BE2C (cell line): ENCODE measurements at regions not wholly inside any gene's neighbourhood (a gene's known extent, or its start where the extent isn't known, plus 50 kb on each side); places are given as distances from the start of the nearest gene placed in this dataset.

Experiments
- DNase-seq: peaks from one replicate; pipeline ENCODE4 v3.0.0-alpha.2; 2020
- H3K27me3 ChIP-seq: fragments of 250-450 bp; sonication (Bioruptor Pico); 2 replicates; pipeline ENCODE4 v1.5.1; 2020; ENCODE audit warnings: mild to moderate bottlenecking
- H3K36me3 ChIP-seq: fragments of 250-450 bp; sonication (Bioruptor Pico); 2 replicates; pipeline ENCODE4 v1.5.1; 2020; ENCODE audit warnings: mild to moderate bottlenecking
- H3K4me1 ChIP-seq: fragments of 250-450 bp; sonication (Bioruptor Pico); 2 replicates; pipeline ENCODE4 v1.5.1; 2020
- H3K4me3 ChIP-seq: 2 replicates; pipeline ENCODE4 v1.5.1; 2011; ENCODE audit warnings: low read depth, low read length
- H3K9me3 ChIP-seq: fragments of 250-450 bp; sonication (Bioruptor Pico); 2 replicates; pipeline ENCODE4 v1.5.1; 2020
- TF ChIP-seq, protein P1 (sequence below): IDR thresholded peaks from 2 replicates; pipeline ENCODE4 v1.5.1; 2012; ENCODE audit warnings: mild to moderate bottlenecking, low read depth, low read length

- Histone ChIP-seq H3K4me1 (no peaks in the 10 kb centered on the region), H3K4me3 (no peak overlapping the region), H3K9me3 (no peaks in the 10 kb centered on the region), H3K27me3 (no peaks in the 10 kb centered on the region), H3K36me3 (no peaks in the 10 kb centered on the region)
- TF ChIP-seq, protein P1, sequence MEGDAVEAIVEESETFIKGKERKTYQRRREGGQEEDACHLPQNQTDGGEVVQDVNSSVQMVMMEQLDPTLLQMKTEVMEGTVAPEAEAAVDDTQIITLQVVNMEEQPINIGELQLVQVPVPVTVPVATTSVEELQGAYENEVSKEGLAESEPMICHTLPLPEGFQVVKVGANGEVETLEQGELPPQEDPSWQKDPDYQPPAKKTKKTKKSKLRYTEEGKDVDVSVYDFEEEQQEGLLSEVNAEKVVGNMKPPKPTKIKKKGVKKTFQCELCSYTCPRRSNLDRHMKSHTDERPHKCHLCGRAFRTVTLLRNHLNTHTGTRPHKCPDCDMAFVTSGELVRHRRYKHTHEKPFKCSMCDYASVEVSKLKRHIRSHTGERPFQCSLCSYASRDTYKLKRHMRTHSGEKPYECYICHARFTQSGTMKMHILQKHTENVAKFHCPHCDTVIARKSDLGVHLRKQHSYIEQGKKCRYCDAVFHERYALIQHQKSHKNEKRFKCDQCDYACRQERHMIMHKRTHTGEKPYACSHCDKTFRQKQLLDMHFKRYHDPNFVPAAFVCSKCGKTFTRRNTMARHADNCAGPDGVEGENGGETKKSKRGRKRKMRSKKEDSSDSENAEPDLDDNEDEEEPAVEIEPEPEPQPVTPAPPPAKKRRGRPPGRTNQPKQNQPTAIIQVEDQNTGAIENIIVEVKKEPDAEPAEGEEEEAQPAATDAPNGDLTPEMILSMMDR: no peak
- no peak for DNase-seq
Measured at GRCh38 chr2:66301767-66302140, 133.2 kb upstream of the MEIS1 start.

DNA sequence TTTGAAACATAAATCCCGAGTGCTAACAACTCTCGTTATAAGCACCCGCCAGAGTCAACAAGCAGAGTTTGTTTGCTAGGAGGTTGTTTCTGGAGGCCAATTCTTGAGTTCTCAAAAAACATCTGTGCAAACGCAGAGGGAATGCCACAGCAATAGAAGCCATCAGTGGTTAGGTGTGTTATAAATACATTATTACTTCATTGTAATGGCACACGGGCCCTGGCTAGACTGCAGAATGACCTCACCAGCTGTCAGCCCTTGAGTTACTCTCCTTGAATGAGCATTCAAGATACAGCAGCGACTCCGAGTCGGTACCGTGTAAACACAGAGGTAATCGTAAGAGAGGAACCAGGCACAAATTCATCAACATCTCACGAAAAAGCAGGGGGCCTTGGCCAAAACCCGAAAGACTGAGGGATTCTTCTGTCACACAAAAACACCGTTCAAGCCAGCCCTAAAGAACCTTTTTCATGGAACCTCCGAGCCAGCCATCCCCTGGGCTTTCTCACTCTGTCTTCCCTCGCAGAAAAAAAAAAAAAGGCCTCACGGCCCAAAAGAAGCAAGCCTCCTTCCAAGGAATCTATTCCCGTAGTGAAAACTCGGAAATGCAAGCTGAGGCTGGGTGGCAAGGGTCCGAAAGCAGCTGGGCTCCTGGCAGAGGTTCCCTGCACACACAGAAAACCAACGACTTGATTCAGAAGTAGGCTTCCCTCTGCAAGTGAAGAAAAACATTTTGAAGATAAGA is 133.7 kb upstream of the MEIS1 start:
- TF ChIP-seq, protein P1: no peak
- Histone ChIP-seq H3K36me3 (no peaks in the 10 kb centered on the region), H3K4me1 (no peaks in the 10 kb centered on the region), H3K4me3 (no peak overlapping the region), H3K9me3 (no peaks in the 10 kb centered on the region), H3K27me3 (no peaks in the 10 kb centered on the region)
- DNase-seq: no peak

DNA sequence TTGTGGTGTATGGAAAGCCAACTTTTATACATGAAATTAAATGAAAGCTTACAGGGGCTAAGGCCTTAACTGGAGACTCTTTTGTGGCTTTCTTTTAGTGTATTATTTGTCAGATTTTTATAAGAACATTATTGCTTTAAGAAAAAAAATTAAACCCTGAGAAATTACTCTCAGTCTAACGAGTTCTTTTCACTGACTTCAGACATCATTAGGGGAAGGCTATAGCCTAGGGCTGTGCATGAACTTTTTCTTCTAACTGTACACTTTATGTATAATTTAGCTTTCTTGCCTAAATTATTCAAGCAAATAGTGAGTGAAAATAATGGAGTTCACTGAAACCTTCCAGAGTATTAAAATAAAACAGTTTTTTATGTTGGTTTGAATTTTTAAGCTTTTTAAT is 151.1 kb upstream of the MEIS1 start:
- no peak overlapping the region for H3K4me3 ChIP-seq
- TF ChIP-seq, protein P1: no peak
- DNase-seq: no peak
- H3K27me3 ChIP-seq: no peaks in the 10 kb centered on the region
- no peaks in the 10 kb centered on the region for H3K36me3 ChIP-seq
- no peaks in the 10 kb centered on the region for H3K9me3 ChIP-seq
- no peaks in the 10 kb centered on the region for H3K4me1 ChIP-seq

DNA sequence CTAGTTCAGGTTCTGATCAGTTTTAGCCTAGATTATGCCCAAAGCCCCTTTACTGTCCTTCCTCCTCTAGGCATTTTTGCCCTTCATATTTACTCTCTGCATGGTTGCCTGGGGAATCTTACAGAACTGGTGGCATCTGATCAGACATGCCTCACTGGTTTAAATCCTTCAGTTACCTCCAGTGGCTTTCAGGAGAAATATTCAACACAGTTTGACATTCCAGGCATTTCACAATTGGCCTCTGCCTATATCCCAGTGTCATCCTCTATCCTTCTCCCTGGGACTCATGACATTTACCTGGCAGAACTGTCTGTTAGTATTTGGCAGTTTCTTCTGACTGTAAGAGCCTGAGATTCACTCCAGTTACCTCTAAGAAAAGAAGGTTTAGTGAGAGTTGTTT is 152.9 kb upstream of the MEIS1 start:
- H3K27me3 ChIP-seq: no peaks in the 10 kb centered on the region
- H3K36me3 ChIP-seq: no peaks in the 10 kb centered on the region
- no peak overlapping the region for H3K4me3 ChIP-seq
- no peaks in the 10 kb centered on the region for H3K4me1 ChIP-seq
- TF ChIP-seq, protein P1: no peak
- no peaks in the 10 kb centered on the region for H3K9me3 ChIP-seq
- no peak for DNase-seq

DNA sequence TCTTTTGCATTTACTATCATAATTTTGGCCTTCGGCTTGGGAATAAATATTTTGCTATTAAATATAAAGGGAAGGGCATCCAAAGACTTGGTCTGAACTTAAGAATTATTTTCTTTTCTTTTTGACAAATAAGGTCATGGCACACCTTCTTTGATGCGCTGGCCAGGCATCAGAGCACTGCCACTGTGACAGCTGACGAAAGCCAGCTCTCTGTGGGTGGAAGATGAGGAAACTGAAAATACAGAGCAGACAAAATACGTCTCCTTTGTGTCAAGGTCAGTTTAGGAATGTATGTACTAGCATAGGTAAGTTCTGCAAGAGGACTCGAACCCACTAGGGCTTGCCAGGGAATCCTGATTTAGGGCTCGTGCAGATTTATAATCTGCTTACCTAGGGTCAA is 155.9 kb upstream of the MEIS1 start:
- TF ChIP-seq, protein P1: no peak
- H3K36me3 ChIP-seq: no peaks in the 10 kb centered on the region
- no peak overlapping the region for H3K4me3 ChIP-seq
- H3K9me3 ChIP-seq: no peaks in the 10 kb centered on the region
- no peak for DNase-seq
- no peaks in the 10 kb centered on the region for H3K27me3 ChIP-seq
- no peaks in the 10 kb centered on the region for H3K4me1 ChIP-seq

GRCh38 chr2:66275984-66276383 is 158.9 kb upstream of the MEIS1 start:
- H3K27me3 ChIP-seq: no peaks in the 10 kb centered on the region
- no peak for DNase-seq
- no peaks in the 10 kb centered on the region for H3K4me1 ChIP-seq
- H3K9me3 ChIP-seq: no peaks in the 10 kb centered on the region
- TF ChIP-seq, protein P1: no peak
- no peaks in the 10 kb centered on the region for H3K36me3 ChIP-seq
- H3K4me3 ChIP-seq: no peak overlapping the region
